SK-N-MC (cell line): ENCODE measurements at regions not wholly inside any gene's neighbourhood (a gene's known extent, or its start where the extent isn't known, plus 50 kb on each side); places are given as distances from the start of the nearest gene placed in this dataset.

Source experiments
- DNase-seq: peaks from one replicate; pipeline ENCODE4 v3.0.0-alpha.2; 2011; ENCODE audit warnings: low read depth, low spot score
- H3K27ac ChIP-seq: fragments of 200-600 bp; sonication (generic); 2 replicates; pipeline ENCODE4 v1.5.1; 2016; ENCODE audit warnings: mixed run types
- H3K36me3 ChIP-seq: fragments of 200-600 bp; sonication (generic); 2 replicates; pipeline ENCODE4 v1.6.1; 2017; ENCODE audit warnings: antibody characterized with exemption, low read length, mixed read lengths; ENCODE audit not compliant: insufficient read depth
- H3K4me3 ChIP-seq: fragments of 200-600 bp; sonication (generic); 2 replicates; pipeline ENCODE4 v1.5.1; 2016
- H3K9ac ChIP-seq: fragments of 200-600 bp; sonication (generic); 2 replicates; pipeline ENCODE4 v1.8.0; 2017; ENCODE audit warnings: mixed run types, mixed read lengths; ENCODE audit not compliant: insufficient read length
- H3K9me3 ChIP-seq: fragments of 200-600 bp; sonication (generic); 2 replicates; pipeline ENCODE4 v1.6.1; 2017; ENCODE audit warnings: low read depth, mild to moderate bottlenecking, antibody characterized with exemption, low read length, moderate library complexity, mixed read lengths
- EZH2 ChIP-seq: fragments of 200-600 bp; sonication (generic); IDR thresholded peaks from one replicate; pipeline ENCODE4 v1.6.1; 2017; ENCODE audit warnings: antibody characterized with exemption
- FOXP2 ChIP-seq: optimal IDR thresholded peaks from 2 replicates; pipeline ENCODE3; 2011; ENCODE audit warnings: mild to moderate bottlenecking, moderate library complexity; ENCODE audit not compliant: insufficient read depth; ENCODE audit errors: extremely low read length, control extremely low read depth
- POLR2AphosphoS5 ChIP-seq: IDR thresholded peaks from 2 replicates; pipeline ENCODE4 v1.6.1; 2012; ENCODE audit warnings: mild to moderate bottlenecking, low read depth, low read length, borderline replicate concordance

- DNase-seq: peak; percentile 65
- Histone ChIP-seq H3K36me3 (no peaks in the 10 kb centered on the region), H3K27ac (no peak overlapping the region), H3K9ac (no peak overlapping the region), H3K4me3 (peak overlapping the region; percentile 7; the same call in 1 of the 2 replicates), H3K9me3 (no peaks in the 10 kb centered on the region)
- no peak for TF ChIP-seq POLR2AphosphoS5
- no peak for TF ChIP-seq FOXP2
- TF ChIP-seq EZH2: no peak
These were observed 292.1 kb downstream of the SPRY2 start for GRCh38 chr13:80048802-80049201.

- Histone ChIP-seq H3K9me3 (no peaks in the 10 kb centered on the region), H3K4me3 (no peak overlapping the region), H3K36me3 (no peaks in the 10 kb centered on the region), H3K27ac (no peak overlapping the region), H3K9ac (no peak overlapping the region)
- TF ChIP-seq EZH2: no peak
- TF ChIP-seq FOXP2: no peak
- no peak for TF ChIP-seq POLR2AphosphoS5
- no peak for DNase-seq
These were observed 292.9 kb downstream of the SPRY2 start for GRCh38 chr13:80048030-80048429.

GRCh38 chr13:80047406-80047805 lies 293.5 kb downstream of the SPRY2 start:
- TF ChIP-seq FOXP2 (no peak), POLR2AphosphoS5 (no peak), EZH2 (no peak)
- DNase-seq: no peak

GRCh38 chr13:80040981-80041317 lies 300.0 kb downstream of the SPRY2 start:
- no peaks in the 10 kb centered on the region for H3K9me3 ChIP-seq
- H3K4me3 ChIP-seq: no peak overlapping the region
- no peak overlapping the region for H3K27ac ChIP-seq
- no peak for DNase-seq
- H3K36me3 ChIP-seq: no peaks in the 10 kb centered on the region
- no peak for TF ChIP-seq EZH2
- TF ChIP-seq POLR2AphosphoS5: no peak
- no peak for TF ChIP-seq FOXP2
- H3K9ac ChIP-seq: no peak overlapping the region

More at GRCh38 chr13:80047406-80047805, 293.5 kb downstream of the SPRY2 start:
- no peak overlapping the region for H3K4me3 ChIP-seq
- H3K9ac ChIP-seq: no peak overlapping the region
- H3K9me3 ChIP-seq: no peaks in the 10 kb centered on the region
- H3K36me3 ChIP-seq: no peaks in the 10 kb centered on the region
- no peak overlapping the region for H3K27ac ChIP-seq

GRCh38 chr13:80040196-80040980 lies 300.5 kb downstream of the SPRY2 start:
- no peaks in the 10 kb centered on the region for H3K9me3 ChIP-seq
- no peak for DNase-seq
- no peak overlapping the region for H3K4me3 ChIP-seq
- H3K27ac ChIP-seq: no peak overlapping the region
- TF ChIP-seq EZH2: no peak
- H3K36me3 ChIP-seq: no peaks in the 10 kb centered on the region
- no peak overlapping the region for H3K9ac ChIP-seq

- Histone ChIP-seq H3K36me3 (no peaks in the 10 kb centered on the region), H3K27ac (no peak overlapping the region), H3K9ac (no peak overlapping the region), H3K4me3 (no peak overlapping the region), H3K9me3 (no peaks in the 10 kb centered on the region)
- no peak for TF ChIP-seq FOXP2
- no peak for TF ChIP-seq EZH2
- no peak for TF ChIP-seq POLR2AphosphoS5
- no peak for DNase-seq
These were observed 301.9 kb downstream of the SPRY2 start for GRCh38 chr13:80039000-80039399.

- H3K4me3 ChIP-seq: no peak overlapping the region
- no peak overlapping the region for H3K27ac ChIP-seq
- no peaks in the 10 kb centered on the region for H3K9me3 ChIP-seq
- no peak for DNase-seq
- no peaks in the 10 kb centered on the region for H3K36me3 ChIP-seq
- TF ChIP-seq EZH2: no peak
- TF ChIP-seq FOXP2: no peak
- TF ChIP-seq POLR2AphosphoS5: no peak
- H3K9ac ChIP-seq: no peak overlapping the region
These were observed 302.6 kb downstream of the SPRY2 start for GRCh38 chr13:80038371-80038770.

GRCh38 chr13:80037505-80037888 lies 303.4 kb downstream of the SPRY2 start:
- no peak overlapping the region for H3K27ac ChIP-seq
- H3K4me3 ChIP-seq: no peak overlapping the region
- DNase-seq: no peak
- no peak overlapping the region for H3K9ac ChIP-seq
- no peaks in the 10 kb centered on the region for H3K9me3 ChIP-seq
- H3K36me3 ChIP-seq: no peaks in the 10 kb centered on the region
- TF ChIP-seq POLR2AphosphoS5: no peak

GRCh38 chr13:80036845-80037504 lies 304.0 kb downstream of the SPRY2 start:
- H3K9ac ChIP-seq: no peak overlapping the region
- no peaks in the 10 kb centered on the region for H3K36me3 ChIP-seq
- no peaks in the 10 kb centered on the region for H3K9me3 ChIP-seq
- DNase-seq: no peak
- TF ChIP-seq FOXP2: no peak
- H3K4me3 ChIP-seq: no peak overlapping the region
- H3K27ac ChIP-seq: no peak overlapping the region
